Testis (tissue), 2 donors: ENCODE measurements at regions not wholly inside any gene's neighbourhood (a gene's known extent, or its start where the extent isn't known, plus 50 kb on each side); places are given as distances from the start of the nearest gene placed in this dataset.

Source experiments
- POLR2A ChIP-seq: fragments of 450-650 bp; IDR thresholded peaks from one replicate; pipeline ENCODE4 v1.6.1; 2017; ENCODE audit warnings: antibody characterized with exemption, mild to moderate bottlenecking, moderate library complexity
- TF ChIP-seq, protein P1 (sequence below), 3 experiments: fragments of 450-650 bp in 2 of 3; fragments of 200-600 bp in 1 of 3; sonication (generic) in 1 of 3; IDR thresholded peaks; one replicate each; pipeline ENCODE4 v1.5.1; 2016 to 2019; ENCODE audit warnings: antibody characterized with exemption in 3 of 3, mild to moderate bottlenecking in 2 of 3, moderate library complexity in 1 of 3

DNA sequence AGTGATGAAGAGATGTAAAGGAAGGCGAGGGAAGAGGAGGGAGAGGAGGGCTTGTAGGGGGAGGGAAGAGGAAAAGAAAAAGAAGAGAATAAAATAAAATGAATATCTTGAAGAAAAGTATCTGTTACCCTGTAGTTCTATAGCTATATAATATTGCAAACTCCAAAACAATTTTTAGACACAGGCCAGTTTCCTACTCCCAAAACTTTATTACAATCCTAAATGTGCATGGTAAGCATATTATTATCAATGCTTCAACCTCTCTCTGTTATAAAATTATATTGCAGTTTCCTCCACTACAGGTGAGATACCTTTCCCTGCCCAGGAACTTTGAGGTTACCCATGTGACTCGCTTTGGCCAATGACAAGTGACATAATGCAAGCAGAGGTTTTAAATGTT lies 1351.6 kb upstream of the NRXN1 start:
- TF ChIP-seq, protein P1, sequence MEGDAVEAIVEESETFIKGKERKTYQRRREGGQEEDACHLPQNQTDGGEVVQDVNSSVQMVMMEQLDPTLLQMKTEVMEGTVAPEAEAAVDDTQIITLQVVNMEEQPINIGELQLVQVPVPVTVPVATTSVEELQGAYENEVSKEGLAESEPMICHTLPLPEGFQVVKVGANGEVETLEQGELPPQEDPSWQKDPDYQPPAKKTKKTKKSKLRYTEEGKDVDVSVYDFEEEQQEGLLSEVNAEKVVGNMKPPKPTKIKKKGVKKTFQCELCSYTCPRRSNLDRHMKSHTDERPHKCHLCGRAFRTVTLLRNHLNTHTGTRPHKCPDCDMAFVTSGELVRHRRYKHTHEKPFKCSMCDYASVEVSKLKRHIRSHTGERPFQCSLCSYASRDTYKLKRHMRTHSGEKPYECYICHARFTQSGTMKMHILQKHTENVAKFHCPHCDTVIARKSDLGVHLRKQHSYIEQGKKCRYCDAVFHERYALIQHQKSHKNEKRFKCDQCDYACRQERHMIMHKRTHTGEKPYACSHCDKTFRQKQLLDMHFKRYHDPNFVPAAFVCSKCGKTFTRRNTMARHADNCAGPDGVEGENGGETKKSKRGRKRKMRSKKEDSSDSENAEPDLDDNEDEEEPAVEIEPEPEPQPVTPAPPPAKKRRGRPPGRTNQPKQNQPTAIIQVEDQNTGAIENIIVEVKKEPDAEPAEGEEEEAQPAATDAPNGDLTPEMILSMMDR (IDR thresholded peaks at IDR 0.05) = no peak
- no peak for TF ChIP-seq POLR2A
